Epidermal melanocyte (primary cell): ENCODE measurements at regions not wholly inside any gene's neighbourhood (a gene's known extent, or its start where the extent isn't known, plus 50 kb on each side); places are given as distances from the start of the nearest gene placed in this dataset.
A peak's percentile ranks its signal among the peaks of the same experiment; 100 is the strongest.

Experiments
- DNase-seq: peaks from one replicate; pipeline ENCODE4 v3.0.0; 2011; ENCODE audit warnings: low spot score; ENCODE audit not compliant: insufficient read length

GRCh38 chr11:70736937-70737640, 338.8 kb downstream of the CTTN start:
- no peak for DNase-seq

GRCh38 chr11:70737816-70738630, 339.7 kb downstream of the CTTN start:
- no peak for DNase-seq

- no peak for DNase-seq
These were observed 340.3 kb downstream of the CTTN start for GRCh38 chr11:70738661-70739060.

GRCh38 chr11:70739091-70739490, 340.8 kb downstream of the CTTN start:
- no peak for DNase-seq

GRCh38 chr11:70739811-70740487, 341.6 kb downstream of the CTTN start:
- no peak for DNase-seq

- DNase-seq: no peak
These were observed 342.1 kb downstream of the CTTN start for GRCh38 chr11:70740488-70740851.

- no peak for DNase-seq
These were observed 342.8 kb downstream of the CTTN start for GRCh38 chr11:70741085-70741484.

- no peak for DNase-seq
These were observed 344.4 kb downstream of the CTTN start for GRCh38 chr11:70742553-70743291.

- no peak for DNase-seq
These were observed 345.0 kb downstream of the CTTN start for GRCh38 chr11:70743329-70743728.

- no peak for DNase-seq
These were observed 345.6 kb downstream of the CTTN start for GRCh38 chr11:70743941-70744351.

- no peak for DNase-seq
These were observed 346.3 kb downstream of the CTTN start for GRCh38 chr11:70744396-70745185.

GRCh38 chr11:70745451-70745850, 347.1 kb downstream of the CTTN start:
- DNase-seq: no peak

GRCh38 chr11:70745941-70746340, 347.6 kb downstream of the CTTN start:
- DNase-seq: no peak

GRCh38 chr11:70746351-70746750, 348.0 kb downstream of the CTTN start:
- no peak for DNase-seq

- DNase-seq: no peak
These were observed 349.0 kb downstream of the CTTN start for GRCh38 chr11:70747285-70747684.

- DNase-seq: no peak
These were observed 349.6 kb downstream of the CTTN start for GRCh38 chr11:70747921-70748320.

GRCh38 chr11:70751142-70751734, 352.9 kb downstream of the CTTN start:
- no peak for DNase-seq

- DNase-seq: peak; percentile 79
These were observed 357.3 kb downstream of the CTTN start for GRCh38 chr11:70755410-70756158.

GRCh38 chr11:70756341-70756740, 358.0 kb downstream of the CTTN start:
- DNase-seq: no peak

- no peak for DNase-seq
These were observed 358.4 kb downstream of the CTTN start for GRCh38 chr11:70756756-70757155.
